Colon (tissue), 2 donors: ENCODE measurements at regions not wholly inside any gene's neighbourhood (a gene's known extent, or its start where the extent isn't known, plus 50 kb on each side); places are given as distances from the start of the nearest gene placed in this dataset.
"Not testable (repeated sequence)": the region's sequence is repeated elsewhere in the genome, so short reads cannot be mapped to it uniquely, and the experiment has no call there.

ENCODE experiments used
- FAIRE-seq: peaks from 2 replicates; lab custom pipeline; 2012; peaks lifted over from hg19 to GRCh38; lab: Jason Lieb, UNC
- donor health status: control.
- donor health status: control.

DNA sequence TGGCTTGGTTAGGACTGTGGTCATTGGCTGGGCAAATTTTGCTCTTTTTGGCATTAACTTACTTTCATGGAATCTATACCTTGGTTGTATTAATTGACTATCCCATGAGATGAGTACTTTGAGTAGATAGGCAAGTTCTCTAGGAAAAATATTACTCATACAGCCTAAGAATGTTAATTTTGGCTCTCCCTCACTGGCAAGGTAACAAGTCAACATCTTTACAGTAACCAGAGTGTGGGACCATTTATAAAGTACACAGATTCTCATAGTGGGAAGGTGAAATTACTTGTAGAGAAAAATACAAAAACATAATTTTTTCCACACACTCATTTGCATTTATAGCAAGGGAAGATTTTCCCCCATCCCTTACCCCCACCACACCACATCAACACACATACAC, 154.6 kb upstream of the ZNF608 start:
- FAIRE-seq: no peak

DNA sequence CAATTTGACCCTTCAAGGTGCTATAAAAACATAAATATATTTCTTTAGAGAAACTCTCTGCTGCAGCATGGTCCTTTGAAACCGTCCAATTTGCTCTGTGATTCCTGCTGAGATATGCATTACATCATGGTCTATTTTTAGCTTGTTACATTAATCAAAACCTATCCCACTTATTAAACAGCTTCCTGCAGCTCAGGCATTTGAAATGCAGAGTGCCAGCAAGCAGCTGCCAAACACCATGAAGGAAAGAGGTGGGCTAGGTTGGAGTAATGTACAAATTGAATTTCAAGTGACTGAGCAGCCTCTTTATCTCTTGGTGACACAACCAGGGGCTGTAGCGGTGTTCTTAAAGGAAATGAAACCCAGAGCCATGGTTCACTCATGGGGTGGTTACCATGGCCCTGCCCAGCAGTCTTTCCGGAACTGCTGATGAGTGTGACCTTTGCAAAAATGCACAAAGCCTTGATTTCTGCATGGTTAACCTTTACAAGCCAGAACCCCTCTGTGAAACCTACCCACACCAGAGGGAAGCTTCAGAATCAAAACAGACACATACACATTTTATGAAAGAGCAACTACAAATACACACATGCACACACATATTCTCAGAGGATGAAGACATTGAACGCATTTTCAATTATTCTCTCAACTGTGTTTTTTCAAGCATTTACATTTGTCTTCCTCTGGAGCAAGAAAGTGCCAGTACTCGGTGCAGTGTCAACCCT, 155.8 kb upstream of the ZNF608 start:
- FAIRE-seq: no peak

DNA sequence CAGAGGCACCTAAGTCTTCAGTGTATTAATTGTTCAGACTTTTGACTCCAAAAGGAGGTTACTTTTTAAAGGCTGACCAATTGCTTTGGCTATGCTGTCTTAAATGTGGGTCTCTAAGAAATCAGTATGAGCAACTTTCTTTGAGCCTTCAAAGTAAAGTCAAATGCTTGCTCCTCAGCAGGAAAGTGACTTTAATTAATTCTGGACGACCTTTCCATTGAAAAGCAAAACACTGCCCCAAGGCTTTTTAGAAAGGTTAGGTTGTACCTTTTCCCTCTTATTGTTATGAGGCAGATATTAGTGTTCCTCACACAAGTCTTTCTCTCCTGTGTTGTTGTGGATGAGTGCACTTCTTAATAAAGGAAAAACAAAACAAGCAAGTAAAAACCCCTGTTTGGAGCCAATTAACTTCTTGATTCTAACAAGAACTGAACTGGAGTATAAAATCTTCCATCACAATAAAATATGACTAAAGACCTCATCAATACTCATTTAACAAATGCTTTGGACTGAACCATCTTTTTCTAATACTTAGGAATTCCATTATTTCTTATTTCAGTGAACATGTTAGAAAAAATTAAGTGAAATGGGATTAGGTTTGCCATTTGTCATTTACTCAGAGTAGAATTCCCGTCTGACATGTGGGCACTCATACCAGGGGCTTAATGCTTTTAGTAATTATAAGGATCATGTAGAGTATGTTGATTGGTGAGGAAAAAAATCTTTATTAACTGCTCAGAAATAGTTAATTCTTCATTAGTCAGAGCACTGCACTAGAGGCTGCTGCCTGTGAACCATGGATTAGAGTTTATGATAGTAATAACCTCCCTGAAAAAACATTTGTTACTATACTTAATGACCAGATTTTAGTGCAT, 159.1 kb upstream of the ZNF608 start:
- FAIRE-seq: no peak

DNA sequence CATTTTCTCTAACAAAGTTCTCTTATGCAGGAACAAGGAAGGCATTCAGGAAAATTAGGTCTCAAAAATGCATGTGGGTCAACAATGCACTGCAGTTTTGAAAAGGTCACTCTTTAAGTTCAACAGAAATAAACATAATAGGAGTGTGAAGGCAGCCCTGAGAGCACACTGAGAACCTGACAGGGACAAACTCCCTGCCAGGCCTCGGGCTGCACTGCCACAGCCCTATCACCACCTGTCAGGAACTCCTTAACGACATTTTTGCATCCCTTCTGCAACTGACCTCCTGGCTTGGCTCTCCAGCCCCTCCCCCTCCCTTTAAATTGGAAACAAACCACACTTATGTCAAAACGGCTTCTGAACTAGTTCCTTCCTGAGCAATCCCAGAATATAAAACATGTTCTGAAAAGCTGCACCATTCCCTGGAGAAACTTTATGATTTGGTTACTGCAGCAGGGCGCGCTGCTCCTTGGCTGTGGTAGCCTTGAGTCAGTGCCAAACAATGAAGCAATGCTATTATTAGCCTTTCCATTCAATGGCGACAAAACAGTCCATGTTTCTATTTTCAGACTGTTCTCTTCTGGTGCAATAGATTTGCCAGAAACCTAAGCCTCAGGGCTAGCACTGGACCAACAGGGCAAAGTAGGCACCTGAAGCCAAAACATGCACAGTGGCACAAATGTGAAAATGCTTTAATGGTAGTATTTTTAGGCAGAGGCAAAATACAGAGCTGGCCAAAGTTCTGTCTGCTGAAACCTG, 160.1 kb upstream of the ZNF608 start:
- FAIRE-seq: no peak

DNA sequence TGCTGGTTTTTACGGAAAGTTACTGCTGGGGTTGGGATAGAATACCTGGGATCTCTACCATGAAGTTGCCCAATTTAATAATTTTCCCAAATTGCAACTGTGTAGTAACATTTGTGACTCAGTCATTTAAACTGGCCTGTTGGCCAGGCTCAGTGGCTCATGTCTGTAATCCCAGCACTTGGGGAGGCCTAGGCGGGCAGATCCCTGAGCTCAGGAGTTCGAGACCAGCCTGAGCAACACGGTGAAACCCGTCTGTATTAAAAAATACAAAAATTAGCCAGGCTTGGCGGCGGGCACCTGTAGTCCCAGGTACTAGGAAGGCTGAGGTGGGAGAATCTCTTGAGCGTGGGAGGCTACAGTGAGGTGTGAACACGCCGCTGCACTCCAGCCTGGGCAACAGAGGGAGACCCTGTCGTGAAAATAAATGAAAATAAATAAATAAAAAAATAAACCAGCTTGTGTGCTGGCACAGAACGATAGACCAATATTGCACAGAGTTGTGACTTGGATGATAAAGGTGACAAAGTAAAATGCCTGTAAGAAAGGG, 160.7 kb upstream of the ZNF608 start:
- no peak for FAIRE-seq

DNA sequence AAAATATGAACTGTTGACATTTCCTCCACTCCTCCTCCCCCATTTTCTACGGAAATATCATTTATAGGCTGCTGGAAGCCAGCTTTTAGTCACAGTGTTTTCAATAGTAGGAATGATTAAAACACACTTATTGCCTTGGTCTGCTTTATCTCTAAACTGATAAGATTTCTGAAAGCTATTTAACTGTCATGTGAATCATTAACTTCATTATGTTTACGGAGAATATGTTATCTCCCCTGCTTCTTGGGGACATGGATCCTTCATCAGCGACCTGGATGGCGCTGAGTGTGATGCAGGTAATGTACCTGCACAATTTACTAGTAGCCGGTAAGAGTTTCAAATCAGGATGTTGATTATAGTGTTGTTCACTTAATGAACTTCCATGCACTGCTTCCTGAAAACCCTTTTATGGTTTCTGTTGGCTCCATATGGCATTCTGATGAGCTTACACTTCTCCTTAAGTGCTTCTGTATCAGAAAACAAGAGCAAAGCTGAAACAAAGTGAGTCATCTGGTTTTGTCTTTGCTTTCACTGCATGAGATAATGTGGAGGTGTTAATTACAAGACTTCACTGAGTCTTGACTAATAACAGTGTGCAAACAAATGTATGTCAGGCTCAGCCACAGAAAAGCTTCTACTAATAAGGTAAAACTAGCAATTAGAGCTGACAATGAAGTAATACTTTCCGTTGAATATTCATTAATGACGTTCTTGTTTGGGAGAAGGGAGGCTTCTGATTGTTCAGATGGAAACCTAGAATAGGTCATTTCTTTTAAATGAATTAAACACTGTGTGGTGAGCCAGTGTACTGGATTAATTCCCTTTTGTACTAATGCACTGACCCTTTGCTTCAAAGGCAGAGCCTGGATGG, 162.4 kb upstream of the ZNF608 start:
- peak; percentile 38 for FAIRE-seq

DNA sequence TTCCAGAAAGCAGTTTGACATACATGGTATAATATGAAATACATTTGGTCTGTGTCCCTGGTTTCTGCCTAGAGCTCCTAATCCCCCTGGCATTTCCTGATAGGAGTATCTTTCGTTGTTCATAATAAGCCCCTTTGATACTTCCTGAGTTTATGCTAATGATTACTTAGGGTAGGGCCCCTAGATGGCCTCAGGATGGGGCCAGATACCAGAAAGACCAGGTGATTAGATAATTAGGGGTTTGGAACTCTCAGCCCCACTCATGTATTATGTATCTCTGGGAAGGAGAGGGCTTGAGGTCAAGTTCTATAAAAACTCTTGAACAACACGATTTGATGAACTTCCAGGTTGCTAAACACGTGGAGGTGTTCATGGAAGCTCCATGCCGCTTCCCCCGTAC, 163.3 kb upstream of the ZNF608 start:
- FAIRE-seq: no peak

DNA sequence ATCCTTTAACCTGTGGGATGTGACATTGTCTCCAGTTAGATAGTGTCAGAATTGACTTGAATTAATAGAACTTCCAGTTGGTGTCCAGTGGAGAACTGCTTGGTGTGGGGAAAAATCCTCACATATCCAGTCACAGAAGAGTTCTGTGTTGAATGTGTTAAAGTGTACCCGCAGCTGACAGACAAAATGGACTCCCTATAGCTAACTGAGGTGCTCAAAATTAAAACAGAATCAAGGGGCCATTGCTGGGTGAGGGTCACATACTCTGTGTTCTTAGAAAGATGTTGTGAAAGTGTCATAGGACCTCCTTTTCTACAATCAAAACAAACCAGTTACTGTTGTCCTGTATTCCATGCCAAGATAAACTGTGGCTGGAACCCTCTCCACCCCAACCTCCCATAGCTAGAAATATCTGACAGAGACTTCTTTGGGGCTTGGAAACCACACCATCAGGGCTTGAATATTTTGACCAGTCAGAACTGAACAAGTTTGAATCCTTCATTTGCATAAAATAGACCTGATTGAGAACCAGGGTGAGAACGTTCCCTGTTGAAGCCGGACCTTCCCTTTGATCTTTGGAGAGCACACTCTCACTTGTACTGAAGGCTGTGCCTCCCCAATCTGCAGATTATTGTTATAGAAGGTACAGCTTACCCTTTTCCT, 164.0 kb upstream of the ZNF608 start:
- FAIRE-seq: no peak

DNA sequence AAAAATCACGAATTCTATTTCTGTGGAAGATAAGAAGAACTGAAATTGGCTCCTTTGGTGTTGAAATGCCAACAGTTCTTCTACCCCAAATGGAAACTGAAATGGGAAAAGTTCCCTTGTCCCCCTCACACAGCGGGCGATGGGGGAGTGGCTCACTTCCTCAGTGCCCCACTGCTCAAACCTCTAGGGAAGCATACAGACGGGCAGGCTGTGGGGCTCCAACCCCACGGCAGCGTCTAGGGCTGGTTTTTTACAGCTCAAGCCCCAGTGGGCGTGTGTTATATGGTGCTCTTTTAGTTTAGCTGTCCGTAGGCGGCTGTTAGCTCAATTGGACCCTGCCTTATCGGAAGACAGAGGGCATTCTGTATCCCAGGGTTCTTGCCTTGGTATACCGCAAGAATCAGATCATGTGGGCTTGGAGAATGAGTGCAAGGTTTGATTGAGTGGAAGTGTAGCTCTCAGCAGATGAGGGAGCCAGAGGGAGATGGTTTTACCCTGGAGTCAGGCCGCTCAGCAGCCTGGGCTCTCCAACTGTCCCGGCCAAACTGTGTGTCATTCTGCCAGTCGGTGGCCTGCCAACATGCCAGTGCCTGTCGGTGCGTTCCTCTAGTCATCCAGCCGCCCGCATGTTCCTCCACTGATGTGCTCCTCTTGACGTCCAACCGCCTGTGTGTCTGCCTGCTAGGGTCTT, 166.3 kb upstream of the ZNF608 start:
- no peak for FAIRE-seq

DNA sequence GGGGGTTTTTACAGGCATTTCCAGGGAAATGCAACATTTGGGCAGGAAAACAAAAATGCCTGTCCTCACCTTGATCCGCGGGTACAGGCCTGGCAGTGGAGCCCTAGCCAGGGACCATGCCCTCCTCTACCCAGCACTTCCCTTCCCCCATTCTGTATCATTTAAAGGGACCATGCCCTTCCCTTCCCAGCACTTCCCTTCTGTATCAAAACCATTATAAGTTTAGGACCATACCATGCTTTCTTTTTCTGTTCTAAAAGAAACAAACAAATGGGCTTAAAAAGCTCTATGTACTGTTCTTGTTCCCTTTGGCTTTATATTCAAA, 166.9 kb upstream of the ZNF608 start:
- FAIRE-seq: no peak

DNA sequence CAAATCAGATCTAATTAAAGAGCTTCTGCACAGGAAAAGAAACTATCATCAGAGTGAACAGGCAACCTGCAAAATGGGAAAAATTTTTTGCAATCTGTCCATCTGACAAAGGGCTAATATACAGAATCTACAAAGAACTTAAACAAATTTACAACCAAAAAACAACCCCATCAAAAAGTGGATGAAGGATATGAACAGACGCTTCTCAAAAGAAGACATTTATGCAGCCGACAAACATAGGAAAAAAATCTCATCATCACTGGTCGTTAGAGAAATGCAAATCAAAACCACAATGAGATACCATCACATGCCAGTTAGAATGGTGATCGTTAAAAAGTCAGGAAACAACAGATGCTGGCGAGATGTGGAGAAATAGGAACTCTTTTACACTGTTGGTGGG, 169.9 kb upstream of the ZNF608 start:
- not testable (repeated sequence) for FAIRE-seq

DNA sequence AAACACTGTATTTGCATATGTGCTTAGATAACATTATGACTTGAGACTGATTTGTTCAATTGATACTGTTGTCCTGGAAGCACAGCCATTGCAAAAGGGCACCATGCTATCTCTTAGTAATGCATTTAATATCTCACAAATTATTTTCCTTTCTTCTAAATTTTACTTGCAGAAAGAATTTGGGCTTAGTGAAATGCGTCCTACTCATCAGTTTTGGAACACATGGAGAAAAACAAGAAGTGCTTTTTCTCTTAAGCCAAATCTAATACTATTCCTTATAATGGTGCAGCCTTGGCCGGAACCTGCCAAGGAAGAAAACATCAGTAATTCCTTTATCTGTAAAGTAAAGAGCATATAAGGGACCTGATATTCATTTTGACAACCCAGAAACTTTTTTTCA, 172.2 kb upstream of the ZNF608 start:
- no peak for FAIRE-seq

DNA sequence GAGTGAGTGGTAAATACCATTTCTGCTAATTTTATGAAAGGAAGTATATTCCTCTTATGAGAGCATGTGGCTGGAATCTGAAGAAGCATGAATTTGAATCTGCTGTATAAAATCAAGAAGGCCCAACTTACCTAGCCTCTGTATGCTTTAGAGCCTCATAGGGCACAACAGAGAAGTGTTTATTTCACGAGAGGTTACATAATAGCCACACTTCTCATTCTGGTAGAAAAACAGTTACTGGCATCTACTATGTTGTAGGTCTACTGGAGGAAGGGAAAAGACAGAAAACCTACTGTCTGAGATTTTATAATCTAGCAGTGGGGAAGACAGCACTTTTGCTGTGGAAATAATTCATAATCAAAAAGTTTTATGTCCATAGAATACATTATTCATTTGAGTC, 172.6 kb upstream of the ZNF608 start:
- FAIRE-seq: no peak

DNA sequence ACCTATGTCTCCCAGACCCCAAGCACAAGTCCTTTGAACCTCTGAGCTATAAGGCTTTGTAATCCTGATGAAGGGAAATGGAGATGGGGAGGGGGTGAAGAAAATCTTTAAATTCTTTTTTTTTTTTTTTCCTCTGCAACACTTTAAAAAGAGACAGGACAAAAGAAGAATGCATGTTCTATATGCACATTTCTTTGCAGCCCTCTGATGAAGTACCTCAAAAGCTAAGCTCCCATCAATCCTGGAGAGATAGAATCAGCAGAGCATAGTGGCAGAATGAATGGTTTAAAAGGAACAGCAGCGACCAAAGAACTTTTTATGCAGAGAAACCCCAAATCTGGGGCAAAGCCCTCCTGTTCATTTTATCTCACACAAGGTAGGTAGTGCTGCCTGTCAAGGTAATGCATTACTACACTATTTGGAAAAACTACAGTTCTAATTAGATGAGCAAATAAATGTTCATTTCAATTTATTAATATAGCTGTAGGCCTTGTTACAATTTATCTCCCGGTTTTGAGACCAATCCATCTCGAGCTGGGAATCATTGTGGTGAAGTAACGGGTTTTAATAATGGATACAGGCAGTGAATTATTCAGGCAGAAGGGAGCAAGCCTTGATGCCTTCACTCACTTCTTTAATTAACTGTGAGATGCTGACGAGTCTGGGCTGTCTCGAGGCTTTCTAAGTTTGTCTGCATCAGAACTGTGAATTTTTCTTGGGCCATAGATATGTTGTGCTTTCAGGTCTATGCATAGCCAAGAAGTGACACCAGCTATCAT, 173.5 kb upstream of the ZNF608 start:
- no peak for FAIRE-seq

DNA sequence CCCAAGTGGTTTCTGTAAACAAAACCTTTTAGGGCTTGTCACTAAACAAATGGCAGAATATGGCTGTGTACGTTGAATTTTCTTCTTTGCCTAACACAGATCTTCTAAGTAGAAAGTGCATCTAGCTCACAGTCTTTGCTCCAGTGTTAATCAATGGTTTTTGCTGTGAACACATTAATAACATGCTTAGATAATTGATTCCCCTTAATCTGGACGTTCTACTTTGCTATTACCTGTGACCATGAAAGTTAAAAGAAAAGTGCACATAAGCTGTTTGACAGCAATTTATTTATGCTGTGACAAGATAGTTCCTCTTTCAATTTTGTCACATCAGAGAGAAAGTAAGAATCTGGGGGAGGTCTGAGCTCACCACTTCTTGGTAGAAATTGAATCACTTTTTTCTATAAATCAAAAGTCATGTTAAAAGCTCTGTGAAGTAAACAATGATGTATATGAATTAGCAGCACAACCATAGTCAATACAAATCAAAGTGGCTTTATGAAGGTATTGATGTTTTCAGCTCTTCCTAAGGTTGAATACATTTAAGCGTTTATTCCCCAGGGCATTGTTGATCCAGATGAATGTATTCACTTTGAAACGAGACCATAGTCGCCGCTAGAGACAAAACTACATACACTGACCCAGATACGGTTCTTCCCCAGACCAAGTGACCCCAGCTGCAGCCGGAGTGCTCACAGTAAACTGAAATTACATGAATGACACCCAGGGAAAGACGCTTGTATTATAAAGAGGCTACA, 174.6 kb upstream of the ZNF608 start:
- FAIRE-seq: no peak

DNA sequence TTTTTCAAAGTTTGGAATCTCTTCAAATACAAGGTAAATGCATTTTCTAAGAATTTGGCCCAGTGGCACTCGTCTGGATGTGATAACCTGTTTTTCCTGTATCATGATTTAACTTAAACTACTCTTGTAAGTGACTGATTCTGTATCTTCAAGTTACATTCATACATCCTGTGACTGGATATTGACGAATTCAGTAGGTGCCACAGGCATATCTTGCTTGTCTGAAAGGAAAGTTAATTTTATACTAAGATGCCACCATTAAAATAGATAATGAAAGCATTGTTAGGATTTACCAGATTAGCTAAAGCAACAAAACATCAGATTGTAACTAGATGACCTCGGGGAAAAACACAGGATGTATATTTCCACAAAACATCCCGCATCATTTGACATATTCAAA, 175.3 kb upstream of the ZNF608 start:
- no peak for FAIRE-seq

DNA sequence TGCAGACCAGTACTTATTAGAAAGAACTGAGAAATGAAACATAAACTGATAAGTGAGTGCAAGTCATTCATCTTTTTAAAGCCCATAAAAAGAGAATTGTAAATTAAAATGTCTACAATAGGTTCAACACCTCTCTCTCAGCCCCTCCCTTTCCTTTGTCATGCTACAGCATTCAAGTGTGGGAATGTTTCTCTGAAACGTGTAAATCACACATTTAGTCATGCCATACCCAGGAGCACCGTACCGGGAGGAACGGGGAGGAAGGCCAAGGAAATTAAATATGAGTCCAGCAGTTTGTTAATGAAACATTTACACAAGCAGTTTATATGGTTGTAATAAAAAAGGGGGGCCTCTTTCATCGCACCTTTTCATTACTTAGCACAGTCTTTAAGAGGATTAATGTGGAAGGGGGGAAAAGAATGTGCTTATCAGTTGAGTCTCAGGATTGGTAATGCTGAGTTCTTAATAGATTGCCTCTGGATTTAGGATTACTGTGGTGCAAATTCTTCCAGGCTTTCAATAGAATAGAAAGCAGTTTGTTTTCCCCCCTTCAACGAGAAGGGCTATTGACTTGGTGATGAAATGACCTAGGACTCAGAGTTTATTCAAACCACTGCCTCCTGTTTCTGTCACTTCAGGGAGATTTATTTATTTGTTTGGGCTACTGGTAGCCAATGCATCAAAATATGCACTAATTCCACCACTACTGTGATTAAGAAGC, 176.0 kb upstream of the ZNF608 start:
- FAIRE-seq: no peak

DNA sequence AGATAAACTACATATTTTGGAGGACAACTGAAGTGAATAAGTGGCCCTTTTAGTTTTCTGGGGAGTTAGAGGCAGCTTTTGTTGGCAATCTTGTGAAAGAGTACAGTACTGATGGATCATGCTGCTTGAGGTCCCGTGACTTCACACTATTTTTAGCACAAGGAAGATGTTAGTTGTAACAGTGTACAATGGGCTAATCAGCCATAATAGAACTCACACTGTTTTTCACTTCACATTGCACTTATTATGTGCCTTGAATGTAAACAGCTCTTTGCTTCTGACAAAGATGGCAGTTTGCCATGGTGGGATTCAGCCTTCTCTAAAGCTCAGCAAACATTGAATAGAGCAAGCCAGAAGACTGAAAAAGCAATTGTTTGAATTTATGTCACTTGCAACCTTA, 176.7 kb upstream of the ZNF608 start:
- no peak for FAIRE-seq
